GM21381 (cell line): ENCODE measurements at regions not wholly inside any gene's neighbourhood (a gene's known extent, or its start where the extent isn't known, plus 50 kb on each side); places are given as distances from the start of the nearest gene placed in this dataset.

Experiments used
- ATAC-seq: cut with Tn5 transposase; IDR thresholded peaks from one replicate; pipeline ENCODE4 v1.9.1; 2021; ENCODE audit warnings: mild to moderate bottlenecking, moderate library complexity; ENCODE audit not compliant: unreplicated experiment

- no peak for ATAC-seq
Observed at GRCh38 chr16:63612462-63613227, 1509.2 kb downstream of the CDH11 start.

- no peak for ATAC-seq
Observed at GRCh38 chr16:63606778-63607177, 1515.1 kb downstream of the CDH11 start.

GRCh38 chr16:63602206-63602927, 1519.5 kb downstream of the CDH11 start:
- no peak for ATAC-seq

GRCh38 chr16:63596716-63597115, 1525.1 kb downstream of the CDH11 start:
- no peak for ATAC-seq

GRCh38 chr16:63592852-63593251, 1529.0 kb downstream of the CDH11 start:
- no peak for ATAC-seq

GRCh38 chr16:63581570-63581969, 1540.3 kb downstream of the CDH11 start:
- no peak for ATAC-seq

GRCh38 chr16:63578791-63579190, 1542.6 kb upstream of the CDH8 start:
- no peak for ATAC-seq

- ATAC-seq: no peak
Observed at GRCh38 chr16:63577891-63578290, 1541.7 kb upstream of the CDH8 start.

- no peak for ATAC-seq
Observed at GRCh38 chr16:63575041-63575440, 1538.8 kb upstream of the CDH8 start.

GRCh38 chr16:63568164-63568563, 1531.9 kb upstream of the CDH8 start:
- ATAC-seq: no peak

GRCh38 chr16:63563819-63564505, 1527.7 kb upstream of the CDH8 start:
- ATAC-seq: no peak

- no peak for ATAC-seq
Observed at GRCh38 chr16:63553980-63554379, 1517.7 kb upstream of the CDH8 start.

GRCh38 chr16:63539276-63539675, 1503.0 kb upstream of the CDH8 start:
- no peak for ATAC-seq

- no peak for ATAC-seq
Observed at GRCh38 chr16:63530974-63531373, 1494.7 kb upstream of the CDH8 start.

- no peak for ATAC-seq
Observed at GRCh38 chr16:63530208-63530607, 1494.0 kb upstream of the CDH8 start.

- no peak for ATAC-seq
Observed at GRCh38 chr16:63527404-63527803, 1491.2 kb upstream of the CDH8 start.

- ATAC-seq: no peak
Observed at GRCh38 chr16:63516394-63516793, 1480.2 kb upstream of the CDH8 start.

GRCh38 chr16:63512910-63513309, 1476.7 kb upstream of the CDH8 start:
- no peak for ATAC-seq

GRCh38 chr16:63497408-63497807, 1461.2 kb upstream of the CDH8 start:
- no peak for ATAC-seq

GRCh38 chr16:63496282-63496681, 1460.0 kb upstream of the CDH8 start:
- ATAC-seq: no peak

GRCh38 chr16:63488955-63489354, 1452.7 kb upstream of the CDH8 start:
- ATAC-seq: no peak

- no peak for ATAC-seq
Observed at GRCh38 chr16:63481060-63481459, 1444.8 kb upstream of the CDH8 start.
